ENCODE measurements at regions not wholly inside any gene's neighbourhood (a gene's known extent, or its start where the extent isn't known, plus 50 kb on each side); places are given as distances from the start of the nearest gene placed in this dataset.
A peak's percentile ranks its signal among the peaks of the same experiment; 100 is the strongest.

GRCh38 chr11:126115816-126116331 is 53.2 kb upstream of the CDON start:
- H3K36me3 Mint-ChIP-seq (ENCODE audit: insufficient read depth, unreplicated experiment) = no peaks in the 10 kb centered on the region
- BruUV-seq (replicated peaks) = no TSS peak

DNA sequence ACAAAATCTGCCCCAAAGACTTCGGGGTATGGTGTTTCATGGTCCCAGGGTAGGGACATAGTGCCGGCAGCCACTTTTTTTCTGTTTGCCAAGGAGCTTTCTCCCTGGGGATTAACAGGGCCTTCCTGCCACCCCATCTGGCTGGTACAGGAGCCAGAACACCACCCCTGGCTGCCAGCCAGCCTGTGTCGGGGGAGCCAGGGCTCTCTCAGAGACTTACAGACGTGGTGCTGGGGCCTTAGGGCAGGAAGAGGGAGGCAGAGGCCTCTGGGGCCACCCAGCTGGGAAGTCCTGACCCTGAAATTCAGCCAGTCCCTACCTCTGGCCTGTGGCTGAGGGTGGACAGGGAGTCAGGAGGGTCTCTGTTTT is 52.4 kb upstream of the CDON start:
- no peaks in the 10 kb centered on the region for H3K36me3 Mint-ChIP-seq (ENCODE audit: insufficient read depth, unreplicated experiment)
- intact Hi-C loops (cut with micrococcal nuclease; ENCODE audit: unreplicated experiment) = loop anchor here (5.0 kb wide), 1 partner anchor 173 kb away; no protein-coding TSS in a partner anchor
- no peak overlapping the region for H3K27ac Mint-ChIP-seq (ENCODE audit: unreplicated experiment)
- H3K4me3 Mint-ChIP-seq (ENCODE audit: low read depth, unreplicated experiment) = no peak overlapping the region
- CTCF ChIA-PET = interaction anchor here (1.1 to 2.0 kb wide), 2 partner anchors 9 to 173 kb away, joined by 3 to 4 read pairs; no protein-coding TSS in a partner anchor
- no TSS peak for BruUV-seq (replicated peaks)
- H3K9me3 Mint-ChIP-seq (ENCODE audit: low read depth, unreplicated experiment) = no peaks in the 10 kb centered on the region
- peak; percentile 20 for DNase-seq
- no peaks in the 10 kb centered on the region for H3K27me3 Mint-ChIP-seq (ENCODE audit: unreplicated experiment)
- TF ChIP-seq, protein P1, sequence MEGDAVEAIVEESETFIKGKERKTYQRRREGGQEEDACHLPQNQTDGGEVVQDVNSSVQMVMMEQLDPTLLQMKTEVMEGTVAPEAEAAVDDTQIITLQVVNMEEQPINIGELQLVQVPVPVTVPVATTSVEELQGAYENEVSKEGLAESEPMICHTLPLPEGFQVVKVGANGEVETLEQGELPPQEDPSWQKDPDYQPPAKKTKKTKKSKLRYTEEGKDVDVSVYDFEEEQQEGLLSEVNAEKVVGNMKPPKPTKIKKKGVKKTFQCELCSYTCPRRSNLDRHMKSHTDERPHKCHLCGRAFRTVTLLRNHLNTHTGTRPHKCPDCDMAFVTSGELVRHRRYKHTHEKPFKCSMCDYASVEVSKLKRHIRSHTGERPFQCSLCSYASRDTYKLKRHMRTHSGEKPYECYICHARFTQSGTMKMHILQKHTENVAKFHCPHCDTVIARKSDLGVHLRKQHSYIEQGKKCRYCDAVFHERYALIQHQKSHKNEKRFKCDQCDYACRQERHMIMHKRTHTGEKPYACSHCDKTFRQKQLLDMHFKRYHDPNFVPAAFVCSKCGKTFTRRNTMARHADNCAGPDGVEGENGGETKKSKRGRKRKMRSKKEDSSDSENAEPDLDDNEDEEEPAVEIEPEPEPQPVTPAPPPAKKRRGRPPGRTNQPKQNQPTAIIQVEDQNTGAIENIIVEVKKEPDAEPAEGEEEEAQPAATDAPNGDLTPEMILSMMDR (IDR thresholded peaks at IDR 0.05; ENCODE audit: unreplicated experiment) = no peak
- peaks cover 22% of the 10 kb centered on the region for H3K4me1 Mint-ChIP-seq (ENCODE audit: low read depth, unreplicated experiment)

More at GRCh38 chr11:126115816-126116331, 53.2 kb upstream of the CDON start:
- peak overlapping the region; percentile 21 for H3K4me3 Mint-ChIP-seq (ENCODE audit: low read depth, unreplicated experiment)
- DNase-seq = peak; percentile 65
- intact Hi-C loops (cut with micrococcal nuclease; ENCODE audit: unreplicated experiment) = loop anchor here (5.0 kb wide), 1 partner anchor 174 kb away; no protein-coding TSS in a partner anchor
- H3K4me1 Mint-ChIP-seq (ENCODE audit: low read depth, unreplicated experiment) = peaks cover 16% of the 10 kb centered on the region
- CTCF ChIA-PET = interaction anchor here (0.5 to 2.0 kb wide), 4 partner anchors 9 to 174 kb away, joined by 3 to 5 read pairs (median 4); no protein-coding TSS in a partner anchor
- TF ChIP-seq, protein P1 (IDR thresholded peaks at IDR 0.05; ENCODE audit: unreplicated experiment) = no peak
- no peaks in the 10 kb centered on the region for H3K27me3 Mint-ChIP-seq (ENCODE audit: unreplicated experiment)
- no peaks in the 10 kb centered on the region for H3K9me3 Mint-ChIP-seq (ENCODE audit: low read depth, unreplicated experiment)
- peak overlapping the region; percentile 35 for H3K27ac Mint-ChIP-seq (ENCODE audit: unreplicated experiment)

GRCh38 chr11:126114486-126115126 is 51.9 kb upstream of the CDON start:
- TF ChIP-seq, protein P1 (IDR thresholded peaks at IDR 0.05; ENCODE audit: unreplicated experiment) = no peak
- H3K27me3 Mint-ChIP-seq (ENCODE audit: unreplicated experiment) = no peaks in the 10 kb centered on the region
- H3K4me3 Mint-ChIP-seq (ENCODE audit: low read depth, unreplicated experiment) = no peak overlapping the region
- CTCF ChIA-PET = interaction anchor here (1.4 to 2.0 kb wide), 3 partner anchors 10 to 53 kb away, joined by 3 to 7 read pairs (median 4); no protein-coding TSS in a partner anchor
- no peak overlapping the region for H3K27ac Mint-ChIP-seq (ENCODE audit: unreplicated experiment)
- no peaks in the 10 kb centered on the region for H3K9me3 Mint-ChIP-seq (ENCODE audit: low read depth, unreplicated experiment)
- no TSS peak for BruUV-seq (replicated peaks)
- DNase-seq = no peak
- H3K4me1 Mint-ChIP-seq (ENCODE audit: low read depth, unreplicated experiment) = peaks cover 22% of the 10 kb centered on the region
- no peaks in the 10 kb centered on the region for H3K36me3 Mint-ChIP-seq (ENCODE audit: insufficient read depth, unreplicated experiment)
- intact Hi-C loops (cut with micrococcal nuclease; ENCODE audit: unreplicated experiment) = loop anchor here (5.0 kb wide), 2 partner anchors 42 to 172 kb away; no protein-coding TSS in a partner anchor

GRCh38 chr11:126113963-126114362 is 51.3 kb upstream of the CDON start:
- no peak for DNase-seq
- intact Hi-C loops (cut with micrococcal nuclease; ENCODE audit: unreplicated experiment) = loop anchor here (5.0 kb wide), 1 partner anchor 42 kb away; no protein-coding TSS in a partner anchor
- Mint-ChIP-seq H3K36me3 (ENCODE audit: insufficient read depth, unreplicated experiment) (no peaks in the 10 kb centered on the region), H3K27me3 (ENCODE audit: unreplicated experiment) (no peaks in the 10 kb centered on the region), H3K27ac (ENCODE audit: unreplicated experiment) (no peak overlapping the region), H3K4me3 (ENCODE audit: low read depth, unreplicated experiment) (no peak overlapping the region), H3K4me1 (ENCODE audit: low read depth, unreplicated experiment) (peaks cover 22% of the 10 kb centered on the region), H3K9me3 (ENCODE audit: low read depth, unreplicated experiment) (no peaks in the 10 kb centered on the region)
- CTCF ChIA-PET = interaction anchor here (0.8 to 1.5 kb wide), 4 partner anchors 9 to 53 kb away, joined by 3 to 7 read pairs (median 3); no protein-coding TSS in a partner anchor
- BruUV-seq (replicated peaks) = no TSS peak
- TF ChIP-seq, protein P1 (IDR thresholded peaks at IDR 0.05; ENCODE audit: unreplicated experiment) = no peak

Data from Calu3 (cell line).